ENCODE measurements at regions not wholly inside any gene's neighbourhood (a gene's known extent, or its start where the extent isn't known, plus 50 kb on each side); places are given as distances from the start of the nearest gene placed in this dataset.

GRCh38 chr3:24999357-24999756 is 428.7 kb upstream of the RARB start:
- no peak for DNase-seq (ENCODE audit: low read depth in 2 of 2)

GRCh38 chr3:25000971-25001591 is 427.0 kb upstream of the RARB start:
- no peak for DNase-seq (ENCODE audit: low read depth in 2 of 2)

- DNase-seq (ENCODE audit: low read depth in 2 of 2), result no peak
Observed at GRCh38 chr3:25002052-25002451, 426.0 kb upstream of the RARB start.

GRCh38 chr3:25007974-25008658 is 419.9 kb upstream of the RARB start:
- DNase-seq (ENCODE audit: low read depth in 2 of 2), result no peak

GRCh38 chr3:25009665-25010064 is 418.4 kb upstream of the RARB start:
- DNase-seq (ENCODE audit: low read depth in 2 of 2), result no peak

- no peak for DNase-seq (ENCODE audit: low read depth in 2 of 2)
Observed at GRCh38 chr3:25015599-25015998, 412.5 kb upstream of the RARB start.

- DNase-seq (ENCODE audit: low read depth in 2 of 2), result no peak
Observed at GRCh38 chr3:25018909-25019308, 409.2 kb upstream of the RARB start.

GRCh38 chr3:25019506-25019905 is 408.6 kb upstream of the RARB start:
- DNase-seq (ENCODE audit: low read depth in 2 of 2), result no peak

GRCh38 chr3:25021816-25022215 is 406.2 kb upstream of the RARB start:
- no peak for DNase-seq (ENCODE audit: low read depth in 2 of 2)

- DNase-seq (ENCODE audit: low read depth in 2 of 2), result no peak
Observed at GRCh38 chr3:25023876-25024275, 404.2 kb upstream of the RARB start.

- DNase-seq (ENCODE audit: low read depth in 2 of 2), result no peak
Observed at GRCh38 chr3:25025236-25025635, 402.8 kb upstream of the RARB start.

GRCh38 chr3:25027650-25028049 is 400.4 kb upstream of the RARB start:
- DNase-seq (ENCODE audit: low read depth in 2 of 2), result no peak

- no peak for DNase-seq (ENCODE audit: low read depth in 2 of 2)
Observed at GRCh38 chr3:25029820-25030219, 398.2 kb upstream of the RARB start.

GRCh38 chr3:25032344-25032743 is 395.7 kb upstream of the RARB start:
- no peak for DNase-seq (ENCODE audit: low read depth in 2 of 2)

GRCh38 chr3:25033407-25034029 is 394.5 kb upstream of the RARB start:
- no peak for DNase-seq (ENCODE audit: low read depth in 2 of 2)

- DNase-seq (ENCODE audit: low read depth in 2 of 2), result no peak
Observed at GRCh38 chr3:25035526-25035925, 392.5 kb upstream of the RARB start.

GRCh38 chr3:25036633-25037032 is 391.4 kb upstream of the RARB start:
- no peak for DNase-seq (ENCODE audit: low read depth in 2 of 2)

GRCh38 chr3:25037049-25037547 is 391.0 kb upstream of the RARB start:
- DNase-seq (ENCODE audit: low read depth in 2 of 2), result no peak

- DNase-seq (ENCODE audit: low read depth in 2 of 2), result no peak
Observed at GRCh38 chr3:25038271-25038670, 389.8 kb upstream of the RARB start.

GRCh38 chr3:25038922-25039321 is 389.1 kb upstream of the RARB start:
- no peak for DNase-seq (ENCODE audit: low read depth in 2 of 2)

- DNase-seq (ENCODE audit: low read depth in 2 of 2), result no peak
Observed at GRCh38 chr3:25040748-25041147, 387.3 kb upstream of the RARB start.

GRCh38 chr3:25041871-25042584 is 386.0 kb upstream of the RARB start:
- no peak for DNase-seq (ENCODE audit: low read depth in 2 of 2)

Measured in stimulated activated CD8-positive, alpha-beta memory T cell treated with anti-CD3 and anti-CD28 coated beads, Interleukin-7, amount 100 ng/mL, for 4 hours (primary cell).